ENCODE measurements at regions not wholly inside any gene's neighbourhood (a gene's known extent, or its start where the extent isn't known, plus 50 kb on each side); places are given as distances from the start of the nearest gene placed in this dataset.
"Not testable (repeated sequence)": the region's sequence is repeated elsewhere in the genome, so short reads cannot be mapped to it uniquely, and the experiment has no call there.

GRCh38 chr3:153221748-153222162, 59.7 kb downstream of the RAP2B start:
- peak overlapping the region; percentile 63 to 82 (median 78); a peak in 21 of 22 replicates for H3K9ac ChIP-seq
- TF ChIP-seq Cebpa-rat (IDR thresholded peaks at IDR 0.05) = peak in 9 of 11 experiments; percentile 18 to 94 (median 70); a peak in 15 of 22 replicates
- H3K4me2 ChIP-seq = peak overlapping the region; percentile 74 to 92 (median 88)
- H3K4me3 ChIP-seq = peak overlapping the region in 6 of 10 experiments; percentile 9 to 43 (median 21); a peak in 7 of 20 replicates
- H3K36me3 ChIP-seq = no peaks in the 10 kb centered on the region
- H3K9me3 ChIP-seq (replicated peaks in 1 of 11) = no peaks in the 10 kb centered on the region
- H3K27ac ChIP-seq = peak overlapping the region; percentile 78 to 98 (median 94)
- no peaks in the 10 kb centered on the region for H3K27me3 ChIP-seq
- peaks cover 23 to 72% (median 47%) of the 10 kb centered on the region in 10 experiments for H3K4me1 ChIP-seq
- no peaks in the 10 kb centered on the region for H4K20me1 ChIP-seq

GRCh38 chr3:153226877-153227276, 64.9 kb downstream of the RAP2B start:
- not testable (repeated sequence) for H3K4me3 ChIP-seq; H3K27ac ChIP-seq; H3K4me2 ChIP-seq; H3K27me3 ChIP-seq; H4K20me1 ChIP-seq; H3K9ac ChIP-seq; H3K9me3 ChIP-seq (replicated peaks in 1 of 11); H3K36me3 ChIP-seq
- peaks cover 11 to 33% (median 17%) of the 10 kb centered on the region in 10 experiments for H3K4me1 ChIP-seq

GRCh38 chr3:153230427-153230826, 68.4 kb downstream of the RAP2B start:
- H3K9ac ChIP-seq; H3K36me3 ChIP-seq; H4K20me1 ChIP-seq; H3K27me3 ChIP-seq; H3K4me3 ChIP-seq; H3K4me2 ChIP-seq; H3K9me3 ChIP-seq (replicated peaks in 1 of 11); H3K27ac ChIP-seq: not testable (repeated sequence)
- peaks cover 0 to 22% (median 0%) of the 10 kb centered on the region in 10 experiments; a peak in 4 of 20 replicates for H3K4me1 ChIP-seq

GRCh38 chr3:153231245-153231644, 69.2 kb downstream of the RAP2B start:
- H3K4me3 ChIP-seq; H3K27ac ChIP-seq; H3K4me2 ChIP-seq; H3K9ac ChIP-seq; H3K9me3 ChIP-seq (replicated peaks in 1 of 11); H3K27me3 ChIP-seq; H3K36me3 ChIP-seq; H4K20me1 ChIP-seq: not testable (repeated sequence)
- H3K4me1 ChIP-seq = peaks cover 0 to 22% (median 0%) of the 10 kb centered on the region in 10 experiments; a peak in 4 of 20 replicates

- H3K36me3 ChIP-seq; H3K9me3 ChIP-seq (replicated peaks in 1 of 11); H4K20me1 ChIP-seq; H3K9ac ChIP-seq; H3K4me3 ChIP-seq; H3K27ac ChIP-seq; H3K27me3 ChIP-seq: not testable (repeated sequence)
- Histone ChIP-seq H3K4me2 (peak overlapping the region in 1 of 11 experiments; percentile 51; a peak in 1 of 22 replicates), H3K4me1 (peaks cover 0 to 22% (median 0%) of the 10 kb centered on the region in 10 experiments; a peak in 4 of 20 replicates)
Observed at GRCh38 chr3:153232050-153232752, 70.2 kb downstream of the RAP2B start.

- no peak for TF ChIP-seq Cebpa-rat (IDR thresholded peaks at IDR 0.05)
- Histone ChIP-seq H3K36me3 (no peaks in the 10 kb centered on the region), H3K4me1 (peaks cover 0 to 22% (median 0%) of the 10 kb centered on the region in 10 experiments; a peak in 4 of 20 replicates), H4K20me1 (no peaks in the 10 kb centered on the region), H3K27me3 (no peaks in the 10 kb centered on the region), H3K9ac (no peak overlapping the region), H3K9me3 (replicated peaks in 1 of 11) (no peaks in the 10 kb centered on the region), H3K4me2 (peak overlapping the region in 3 of 11 experiments; percentile 5 to 64 (median 51); a peak in 4 of 22 replicates), H3K4me3 (no peak overlapping the region), H3K27ac (no peak overlapping the region; a peak in 1 of 22 replicates)
Observed at GRCh38 chr3:153232851-153233271, 70.8 kb downstream of the RAP2B start.

GRCh38 chr3:153233986-153234385, 72.0 kb downstream of the RAP2B start:
- Histone ChIP-seq H3K27ac (no peak overlapping the region), H3K4me3 (no peak overlapping the region), H3K27me3 (no peaks in the 10 kb centered on the region), H3K4me1 (peaks cover 0 to 22% (median 0%) of the 10 kb centered on the region in 10 experiments; a peak in 4 of 20 replicates), H4K20me1 (no peaks in the 10 kb centered on the region), H3K4me2 (peak overlapping the region in 2 of 11 experiments; percentile 51 to 64; a peak in 4 of 22 replicates), H3K9ac (no peak overlapping the region), H3K9me3 (replicated peaks in 1 of 11) (no peaks in the 10 kb centered on the region), H3K36me3 (no peaks in the 10 kb centered on the region)
- TF ChIP-seq Cebpa-rat (IDR thresholded peaks at IDR 0.05) = no peak

GRCh38 chr3:153242896-153243295, 80.9 kb downstream of the RAP2B start:
- H4K20me1 ChIP-seq = no peaks in the 10 kb centered on the region
- H3K9ac ChIP-seq = no peak overlapping the region
- peaks cover 0 to 31% (median 0%) of the 10 kb centered on the region in 10 experiments; a peak in 6 of 20 replicates for H3K4me1 ChIP-seq
- no peaks in the 10 kb centered on the region for H3K36me3 ChIP-seq
- no peaks in the 10 kb centered on the region for H3K27me3 ChIP-seq
- no peak for TF ChIP-seq Cebpa-rat (IDR thresholded peaks at IDR 0.05)
- no peak overlapping the region for H3K4me3 ChIP-seq
- no peak overlapping the region for H3K27ac ChIP-seq
- no peak overlapping the region for H3K4me2 ChIP-seq
- peaks cover 15 to 27% (median 19%) of the 10 kb centered on the region in 11 experiments for H3K9me3 ChIP-seq (replicated peaks in 1 of 11)

GRCh38 chr3:153244961-153245360, 82.9 kb downstream of the RAP2B start:
- Histone ChIP-seq H3K9me3 (replicated peaks in 1 of 11) (peaks cover 15 to 29% (median 19%) of the 10 kb centered on the region in 11 experiments), H3K27ac (peak overlapping the region in 2 of 11 experiments; percentile 13 to 17; a peak in 1 of 22 replicates), H3K4me1 (peaks cover 0 to 52% (median 0%) of the 10 kb centered on the region in 10 experiments; a peak in 6 of 20 replicates), H3K4me2 (peak overlapping the region in 2 of 11 experiments; percentile 39 to 53; a peak in 3 of 22 replicates), H4K20me1 (no peaks in the 10 kb centered on the region), H3K4me3 (no peak overlapping the region), H3K9ac (no peak overlapping the region), H3K27me3 (no peaks in the 10 kb centered on the region), H3K36me3 (no peaks in the 10 kb centered on the region)
- no peak for TF ChIP-seq Cebpa-rat (IDR thresholded peaks at IDR 0.05)

All from BLaER1 treated with 17β-estradiol and CSF1 and Interleukin-3, amounts not matched to agents 10 nM and 100 nM (cell line).